ENCODE measurements at regions not wholly inside any gene's neighbourhood (a gene's known extent, or its start where the extent isn't known, plus 50 kb on each side); places are given as distances from the start of the nearest gene placed in this dataset.

- Histone ChIP-seq H3K9me3 (ENCODE audit: control insufficient read depth in 3 of 3, low read length in 3 of 3) (peaks cover 0 to 2% (median 0%) of the 10 kb centered on the region in 3 donors), H3K27me3 (ENCODE audit: control insufficient read depth in 3 of 3, insufficient read depth in 3 of 3, low read length in 3 of 3) (no peaks in the 10 kb centered on the region), H3K9ac (ENCODE audit: low read depth in 1 of 3, low read length in 3 of 3) (no peak overlapping the region), H3K36me3 (ENCODE audit: control insufficient read depth in 3 of 3, insufficient read depth in 3 of 3, low read length in 3 of 3) (no peaks in the 10 kb centered on the region), H3K4me1 (ENCODE audit: control insufficient read depth in 3 of 3, insufficient read depth in 3 of 3, low read length in 3 of 3) (no peaks in the 10 kb centered on the region), H3K4me3 (ENCODE audit: low read length in 3 of 3) (no peak overlapping the region), H3K27ac (ENCODE audit: low read depth, low read length) (no peak overlapping the region)
Observed at GRCh38 chr4:180391613-180392012, 1851.6 kb upstream of the TENM3 start.

DNA sequence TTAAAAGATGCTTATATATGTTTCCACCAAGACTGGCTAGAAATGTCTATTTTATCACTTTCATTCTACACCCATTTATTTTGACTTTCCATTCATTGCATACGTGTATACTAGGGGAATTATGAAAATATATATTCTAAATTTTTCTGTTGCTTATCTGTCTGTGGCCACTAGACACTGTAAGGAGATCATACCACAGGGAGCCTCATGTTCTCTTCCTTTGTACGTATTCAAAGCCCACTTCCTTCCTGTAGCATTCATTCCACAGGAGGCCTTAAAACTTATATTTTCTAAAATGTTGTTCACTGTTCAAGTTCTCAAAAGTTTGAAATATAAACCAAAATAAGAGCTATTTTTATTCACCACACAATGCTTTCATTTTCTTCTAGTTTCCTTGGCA is 1848.9 kb upstream of the TENM3 start:
- Histone ChIP-seq H3K4me3 (ENCODE audit: low read length in 3 of 3) (no peak overlapping the region), H3K9ac (ENCODE audit: low read depth in 1 of 3, low read length in 3 of 3) (no peak overlapping the region), H3K36me3 (ENCODE audit: control insufficient read depth in 3 of 3, insufficient read depth in 3 of 3, low read length in 3 of 3) (no peaks in the 10 kb centered on the region), H3K27ac (ENCODE audit: low read depth, low read length) (no peak overlapping the region), H3K9me3 (ENCODE audit: control insufficient read depth in 3 of 3, low read length in 3 of 3) (peaks cover 0 to 2% (median 0%) of the 10 kb centered on the region in 3 donors), H3K27me3 (ENCODE audit: control insufficient read depth in 3 of 3, insufficient read depth in 3 of 3, low read length in 3 of 3) (no peaks in the 10 kb centered on the region), H3K4me1 (ENCODE audit: control insufficient read depth in 3 of 3, insufficient read depth in 3 of 3, low read length in 3 of 3) (no peaks in the 10 kb centered on the region)

- no peak overlapping the region for H3K4me3 ChIP-seq (ENCODE audit: low read length in 3 of 3)
- H3K27me3 ChIP-seq (ENCODE audit: control insufficient read depth in 3 of 3, insufficient read depth in 3 of 3, low read length in 3 of 3) = no peaks in the 10 kb centered on the region
- no peak overlapping the region for H3K9ac ChIP-seq (ENCODE audit: low read depth in 1 of 3, low read length in 3 of 3)
- peaks cover 0 to 2% (median 0%) of the 10 kb centered on the region in 3 donors for H3K9me3 ChIP-seq (ENCODE audit: control insufficient read depth in 3 of 3, low read length in 3 of 3)
- no peak overlapping the region for H3K27ac ChIP-seq (ENCODE audit: low read depth, low read length)
- no peaks in the 10 kb centered on the region for H3K36me3 ChIP-seq (ENCODE audit: control insufficient read depth in 3 of 3, insufficient read depth in 3 of 3, low read length in 3 of 3)
- no peaks in the 10 kb centered on the region for H3K4me1 ChIP-seq (ENCODE audit: control insufficient read depth in 3 of 3, insufficient read depth in 3 of 3, low read length in 3 of 3)
Observed at GRCh38 chr4:180394730-180395129, 1848.5 kb upstream of the TENM3 start.

DNA sequence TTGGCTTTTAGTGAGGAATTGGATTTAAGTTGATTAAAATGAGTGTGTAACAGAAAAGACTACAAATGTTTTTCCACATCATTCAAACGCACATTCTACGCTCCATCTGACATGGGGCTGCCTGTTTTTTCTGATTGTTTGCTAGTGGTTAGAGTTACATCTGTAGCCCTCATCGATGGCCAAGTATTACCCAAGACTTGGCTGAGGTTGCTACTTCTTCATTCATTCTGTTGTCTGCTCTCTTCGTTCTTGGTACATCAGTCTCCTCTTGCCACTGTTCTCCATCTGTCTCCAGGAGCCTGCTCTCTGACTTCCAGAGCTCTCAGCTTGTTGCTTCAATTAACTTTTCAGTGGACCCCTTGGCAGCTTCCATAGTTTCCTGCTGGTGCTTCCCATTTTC is 1844.6 kb upstream of the TENM3 start:
- no peaks in the 10 kb centered on the region for H3K4me1 ChIP-seq (ENCODE audit: control insufficient read depth in 3 of 3, insufficient read depth in 3 of 3, low read length in 3 of 3)
- no peak overlapping the region for H3K9ac ChIP-seq (ENCODE audit: low read depth in 1 of 3, low read length in 3 of 3)
- H3K36me3 ChIP-seq (ENCODE audit: control insufficient read depth in 3 of 3, insufficient read depth in 3 of 3, low read length in 3 of 3) = no peaks in the 10 kb centered on the region
- H3K27me3 ChIP-seq (ENCODE audit: control insufficient read depth in 3 of 3, insufficient read depth in 3 of 3, low read length in 3 of 3) = no peaks in the 10 kb centered on the region
- no peaks in the 10 kb centered on the region for H3K9me3 ChIP-seq (ENCODE audit: control insufficient read depth in 3 of 3, low read length in 3 of 3)
- H3K4me3 ChIP-seq (ENCODE audit: low read length in 3 of 3) = no peak overlapping the region
- no peak overlapping the region for H3K27ac ChIP-seq (ENCODE audit: low read depth, low read length)

DNA sequence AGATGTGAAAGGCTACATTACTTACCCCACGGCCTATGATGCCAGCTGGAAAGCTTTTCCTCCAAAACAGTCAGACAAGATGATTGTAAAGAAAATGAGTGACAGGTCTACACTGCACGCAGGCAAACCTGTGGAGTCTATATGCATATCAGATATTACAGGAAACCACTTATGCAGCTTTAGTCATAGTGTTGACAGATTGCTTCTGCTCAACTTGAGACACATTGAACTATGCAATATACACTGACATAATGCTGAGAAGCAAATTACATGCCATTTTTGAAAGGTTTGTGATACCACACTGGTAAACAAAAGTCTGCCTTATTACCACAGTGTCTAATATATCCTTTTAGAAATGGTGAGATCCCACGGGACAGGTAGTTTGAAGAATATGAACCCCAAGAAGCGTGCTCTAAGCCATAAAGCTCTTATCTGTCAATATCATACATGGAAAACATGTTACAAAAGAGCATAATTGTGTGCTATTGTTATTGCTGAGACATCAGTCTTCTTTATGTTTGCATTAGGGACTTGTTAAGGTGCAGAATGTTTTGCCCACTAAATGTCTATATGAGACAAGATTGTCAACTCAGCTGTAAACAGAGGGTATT is 1835.8 kb upstream of the TENM3 start:
- Histone ChIP-seq H3K27ac (ENCODE audit: low read depth, low read length) (no peak overlapping the region), H3K9me3 (ENCODE audit: control insufficient read depth in 3 of 3, low read length in 3 of 3) (no peaks in the 10 kb centered on the region), H3K4me1 (ENCODE audit: control insufficient read depth in 3 of 3, insufficient read depth in 3 of 3, low read length in 3 of 3) (no peaks in the 10 kb centered on the region), H3K27me3 (ENCODE audit: control insufficient read depth in 3 of 3, insufficient read depth in 3 of 3, low read length in 3 of 3) (no peaks in the 10 kb centered on the region), H3K9ac (ENCODE audit: low read depth in 1 of 3, low read length in 3 of 3) (no peak overlapping the region), H3K4me3 (ENCODE audit: low read length in 3 of 3) (no peak overlapping the region), H3K36me3 (ENCODE audit: control insufficient read depth in 3 of 3, insufficient read depth in 3 of 3, low read length in 3 of 3) (no peaks in the 10 kb centered on the region)

DNA sequence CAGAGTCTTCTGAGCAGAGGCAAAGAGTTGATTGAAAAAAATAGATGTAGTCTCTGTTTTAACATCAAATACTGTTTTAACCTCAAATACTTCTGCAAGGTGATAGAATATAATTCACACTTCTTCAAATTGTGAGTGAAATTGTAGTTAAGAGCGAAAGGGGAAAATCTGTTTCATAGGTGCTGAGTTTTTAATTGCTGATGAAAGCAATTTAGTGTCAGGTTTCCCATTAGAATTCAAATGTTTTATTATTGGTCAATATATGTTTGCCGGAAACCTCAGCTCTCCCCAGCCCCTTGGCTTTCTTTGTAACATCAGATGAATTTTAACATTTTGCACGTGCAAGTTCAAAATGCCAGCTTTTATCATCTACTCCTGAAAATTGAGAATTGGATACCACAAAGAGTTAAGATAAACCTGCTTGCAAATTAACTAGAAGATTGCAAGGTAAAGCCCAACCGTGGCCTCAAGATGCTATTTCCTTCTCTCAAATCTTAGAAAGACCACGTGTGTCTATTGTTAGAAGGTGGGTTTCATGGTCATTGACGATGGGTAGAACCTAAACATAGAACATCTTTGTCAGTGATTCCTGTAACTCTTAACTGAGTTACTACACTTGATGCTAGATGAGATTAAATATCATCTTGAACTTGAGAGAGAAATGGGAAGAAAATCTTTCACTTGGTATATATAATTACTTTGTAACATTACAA is 1824.2 kb upstream of the TENM3 start:
- H3K9ac ChIP-seq (ENCODE audit: low read depth in 1 of 3, low read length in 3 of 3) = no peak overlapping the region
- H3K4me1 ChIP-seq (ENCODE audit: control insufficient read depth in 3 of 3, insufficient read depth in 3 of 3, low read length in 3 of 3) = no peaks in the 10 kb centered on the region
- H3K9me3 ChIP-seq (ENCODE audit: control insufficient read depth in 3 of 3, low read length in 3 of 3) = no peaks in the 10 kb centered on the region
- H3K36me3 ChIP-seq (ENCODE audit: control insufficient read depth in 3 of 3, insufficient read depth in 3 of 3, low read length in 3 of 3) = no peaks in the 10 kb centered on the region
- no peak overlapping the region for H3K27ac ChIP-seq (ENCODE audit: low read depth, low read length)
- H3K27me3 ChIP-seq (ENCODE audit: control insufficient read depth in 3 of 3, insufficient read depth in 3 of 3, low read length in 3 of 3) = no peaks in the 10 kb centered on the region
- H3K4me3 ChIP-seq (ENCODE audit: low read length in 3 of 3) = no peak overlapping the region

DNA sequence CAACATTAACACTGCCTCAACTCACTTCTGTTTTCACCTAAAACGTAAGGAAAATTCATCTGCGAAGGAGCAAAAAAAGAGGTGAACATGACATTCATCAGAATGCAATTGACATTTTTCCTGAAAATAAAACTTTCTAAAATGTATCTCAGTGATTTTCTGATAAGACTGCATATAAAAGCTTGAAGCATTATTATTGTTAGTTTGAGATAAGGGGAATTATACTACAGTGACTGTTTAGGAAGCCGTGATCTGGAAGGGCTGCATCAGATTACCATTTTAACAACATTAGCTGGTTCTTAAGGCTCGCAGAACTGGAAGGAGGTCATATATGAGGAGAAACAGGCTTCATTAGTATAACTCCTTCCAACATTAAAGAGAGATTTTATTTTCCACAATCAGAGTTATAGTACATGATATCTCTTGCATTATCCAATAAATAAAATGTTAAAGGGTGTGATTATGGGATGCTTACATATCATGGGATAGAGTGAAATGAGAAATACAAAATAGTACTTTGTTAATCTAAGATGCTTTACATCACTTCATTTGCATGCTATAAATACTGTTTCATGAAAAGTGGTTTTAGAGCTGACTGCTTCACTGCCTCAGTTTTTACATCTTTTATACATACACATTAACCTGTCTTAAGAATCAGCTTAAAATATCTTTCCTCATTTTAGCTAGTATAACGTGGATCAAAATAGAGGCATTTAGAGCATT is 1820.1 kb upstream of the TENM3 start:
- Histone ChIP-seq H3K9ac (ENCODE audit: low read depth in 1 of 3, low read length in 3 of 3) (no peak overlapping the region), H3K4me3 (ENCODE audit: low read length in 3 of 3) (no peak overlapping the region), H3K27ac (ENCODE audit: low read depth, low read length) (no peak overlapping the region), H3K36me3 (ENCODE audit: control insufficient read depth in 3 of 3, insufficient read depth in 3 of 3, low read length in 3 of 3) (no peaks in the 10 kb centered on the region), H3K9me3 (ENCODE audit: control insufficient read depth in 3 of 3, low read length in 3 of 3) (no peaks in the 10 kb centered on the region), H3K4me1 (ENCODE audit: control insufficient read depth in 3 of 3, insufficient read depth in 3 of 3, low read length in 3 of 3) (no peaks in the 10 kb centered on the region), H3K27me3 (ENCODE audit: control insufficient read depth in 3 of 3, insufficient read depth in 3 of 3, low read length in 3 of 3) (no peaks in the 10 kb centered on the region)

DNA sequence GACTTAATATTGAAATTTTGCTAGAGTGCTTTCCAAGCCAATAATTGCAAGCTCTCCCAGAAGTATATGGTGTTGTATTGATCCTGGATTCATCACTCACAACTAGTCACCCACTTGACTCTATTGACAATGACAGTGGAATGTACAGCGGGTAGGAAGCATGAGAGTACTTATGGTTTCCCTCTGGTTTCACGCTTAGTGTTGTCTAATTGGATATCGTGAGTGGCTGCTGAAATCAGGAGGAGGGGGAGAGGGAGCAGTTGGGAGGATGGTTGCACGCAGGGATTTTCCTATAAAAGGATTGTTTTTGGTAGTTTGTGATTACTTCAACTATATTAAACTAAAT is 1819.5 kb upstream of the TENM3 start:
- Histone ChIP-seq H3K36me3 (ENCODE audit: control insufficient read depth in 3 of 3, insufficient read depth in 3 of 3, low read length in 3 of 3) (no peaks in the 10 kb centered on the region), H3K4me3 (ENCODE audit: low read length in 3 of 3) (no peak overlapping the region), H3K4me1 (ENCODE audit: control insufficient read depth in 3 of 3, insufficient read depth in 3 of 3, low read length in 3 of 3) (no peaks in the 10 kb centered on the region), H3K9ac (ENCODE audit: low read depth in 1 of 3, low read length in 3 of 3) (no peak overlapping the region), H3K27me3 (ENCODE audit: control insufficient read depth in 3 of 3, insufficient read depth in 3 of 3, low read length in 3 of 3) (no peaks in the 10 kb centered on the region), H3K9me3 (ENCODE audit: control insufficient read depth in 3 of 3, low read length in 3 of 3) (no peaks in the 10 kb centered on the region), H3K27ac (ENCODE audit: low read depth, low read length) (no peak overlapping the region)

- Histone ChIP-seq H3K27ac (ENCODE audit: low read depth, low read length) (no peak overlapping the region), H3K4me3 (ENCODE audit: low read length in 3 of 3) (no peak overlapping the region), H3K36me3 (ENCODE audit: control insufficient read depth in 3 of 3, insufficient read depth in 3 of 3, low read length in 3 of 3) (no peaks in the 10 kb centered on the region), H3K9ac (ENCODE audit: low read depth in 1 of 3, low read length in 3 of 3) (no peak overlapping the region), H3K9me3 (ENCODE audit: control insufficient read depth in 3 of 3, low read length in 3 of 3) (no peaks in the 10 kb centered on the region), H3K27me3 (ENCODE audit: control insufficient read depth in 3 of 3, insufficient read depth in 3 of 3, low read length in 3 of 3) (no peaks in the 10 kb centered on the region), H3K4me1 (ENCODE audit: control insufficient read depth in 3 of 3, insufficient read depth in 3 of 3, low read length in 3 of 3) (no peaks in the 10 kb centered on the region)
Observed at GRCh38 chr4:180426938-180427337, 1816.3 kb upstream of the TENM3 start.

DNA sequence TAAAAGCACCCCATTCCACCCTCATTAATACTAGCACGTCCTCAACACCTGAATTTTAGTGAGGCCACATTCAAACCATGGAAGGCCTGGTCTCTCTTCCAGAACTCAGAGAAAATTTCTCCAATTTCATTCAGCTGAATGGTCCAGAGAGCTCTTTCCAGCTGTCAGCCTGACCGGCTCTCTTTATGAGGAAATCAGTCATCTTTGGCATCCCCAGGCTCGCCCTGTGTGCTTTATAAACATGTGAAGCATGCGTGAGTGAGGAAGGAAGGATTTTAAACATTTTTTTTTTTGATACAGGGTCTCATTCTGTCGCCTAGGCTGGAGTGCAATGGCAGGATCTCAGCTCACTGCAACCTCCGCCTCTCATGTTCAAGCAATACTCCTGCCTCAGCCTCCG is 1812.9 kb upstream of the TENM3 start:
- Histone ChIP-seq H3K4me1 (ENCODE audit: control insufficient read depth in 3 of 3, insufficient read depth in 3 of 3, low read length in 3 of 3) (no peaks in the 10 kb centered on the region), H3K4me3 (ENCODE audit: low read length in 3 of 3) (no peak overlapping the region), H3K36me3 (ENCODE audit: control insufficient read depth in 3 of 3, insufficient read depth in 3 of 3, low read length in 3 of 3) (no peaks in the 10 kb centered on the region), H3K9me3 (ENCODE audit: control insufficient read depth in 3 of 3, low read length in 3 of 3) (no peaks in the 10 kb centered on the region), H3K27ac (ENCODE audit: low read depth, low read length) (no peak overlapping the region), H3K27me3 (ENCODE audit: control insufficient read depth in 3 of 3, insufficient read depth in 3 of 3, low read length in 3 of 3) (no peaks in the 10 kb centered on the region), H3K9ac (ENCODE audit: low read depth in 1 of 3, low read length in 3 of 3) (no peak overlapping the region)

Measured in skeletal muscle tissue (tissue), 3 donors.